Coronary artery (tissue), 2 donors: ENCODE measurements at regions not wholly inside any gene's neighbourhood (a gene's known extent, or its start where the extent isn't known, plus 50 kb on each side); places are given as distances from the start of the nearest gene placed in this dataset.

Experiments used
- DNase-seq: peaks from one replicate; pipeline ENCODE4 v3.0.0-alpha.2; 2017; ENCODE audit warnings: low spot score
- H3K27ac ChIP-seq, 2 donors: fragments of 200-600 bp; sonication (generic); one replicate each; pipeline ENCODE4 v1.5.1; 2016 to 2019
- H3K4me3 ChIP-seq: fragments of 200-600 bp; sonication (generic); 2 replicates; pipeline ENCODE4 v1.5.1; 2016; ENCODE audit warnings: mild to moderate bottlenecking, moderate library complexity
- CTCF ChIP-seq: fragments of 200-600 bp; sonication (generic); IDR thresholded peaks from one replicate; pipeline ENCODE4 v1.5.1; 2019; ENCODE audit warnings: antibody characterized with exemption

GRCh38 chr5:109486200-109486804, 76.5 kb upstream of the PJA2 start:
- TF ChIP-seq CTCF: no peak
- Histone ChIP-seq H3K4me3 (no peak overlapping the region), H3K27ac (no peak overlapping the region)
- no peak for DNase-seq

- no peak for DNase-seq
- Histone ChIP-seq H3K4me3 (no peak overlapping the region), H3K27ac (no peak overlapping the region)
- no peak for TF ChIP-seq CTCF
Measured at GRCh38 chr5:109485030-109485429, 75.3 kb upstream of the PJA2 start.

- TF ChIP-seq CTCF: no peak
- no peak for DNase-seq
- Histone ChIP-seq H3K27ac (no peak overlapping the region), H3K4me3 (no peak overlapping the region)
Measured at GRCh38 chr5:109484597-109484996, 74.8 kb upstream of the PJA2 start.

- H3K27ac ChIP-seq: no peak overlapping the region
- TF ChIP-seq CTCF: no peak
- H3K4me3 ChIP-seq: no peak overlapping the region
- no peak for DNase-seq
Measured at GRCh38 chr5:109483395-109483971, 73.7 kb upstream of the PJA2 start.

GRCh38 chr5:109482748-109483147, 73.0 kb upstream of the PJA2 start:
- no peak for DNase-seq
- no peak for TF ChIP-seq CTCF
- Histone ChIP-seq H3K27ac (no peak overlapping the region), H3K4me3 (no peak overlapping the region)

- DNase-seq: no peak
- Histone ChIP-seq H3K27ac (no peak overlapping the region), H3K4me3 (no peak overlapping the region)
- no peak for TF ChIP-seq CTCF
Measured at GRCh38 chr5:109479260-109479860, 69.6 kb upstream of the PJA2 start.

- H3K4me3 ChIP-seq: no peak overlapping the region
- no peak for TF ChIP-seq CTCF
- H3K27ac ChIP-seq: no peak overlapping the region
- no peak for DNase-seq
Measured at GRCh38 chr5:109478830-109479229, 69.1 kb upstream of the PJA2 start.
